COLO668 (cell line): ENCODE measurements at regions not wholly inside any gene's neighbourhood (a gene's known extent, or its start where the extent isn't known, plus 50 kb on each side); places are given as distances from the start of the nearest gene placed in this dataset.

Experiments
- DNase-seq: peaks from one replicate; lab custom pipeline; 2025; ENCODE audit not compliant: unreplicated experiment; lab: John Stamatoyannopoulos, UW

DNA sequence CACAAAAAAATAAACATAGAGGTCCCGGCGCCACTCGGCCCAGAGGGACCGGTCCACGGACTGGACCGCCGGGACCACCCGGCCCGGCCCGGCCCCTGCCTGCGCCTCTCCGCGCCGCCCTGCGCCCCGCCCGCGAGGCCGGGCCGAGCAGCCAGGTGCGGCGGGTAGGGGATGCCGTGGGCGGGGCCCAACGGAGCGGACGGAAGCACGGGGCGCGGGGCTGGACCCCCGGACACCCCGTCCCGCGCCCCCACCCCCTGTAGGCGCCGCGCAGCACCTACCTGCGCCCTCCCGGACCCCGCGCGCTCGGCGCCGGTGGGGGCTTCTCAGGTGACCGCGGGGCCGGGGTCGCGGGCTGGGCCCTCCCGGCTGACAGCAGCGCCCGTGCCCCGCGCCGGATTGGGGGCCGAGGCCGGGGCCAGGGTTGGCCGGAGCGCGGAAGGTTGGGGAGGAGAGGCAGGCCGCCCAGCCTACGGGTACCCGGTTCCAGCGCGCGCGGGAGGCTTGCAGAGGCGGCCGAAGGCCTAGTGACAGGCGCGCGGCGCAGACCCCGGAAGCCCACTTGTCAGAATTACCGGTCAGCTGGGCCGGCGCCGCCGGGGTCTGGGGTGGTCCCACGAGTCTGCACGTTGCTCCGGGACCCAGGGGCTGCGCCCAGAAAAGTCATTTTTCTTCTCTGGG, 351.9 kb upstream of the CAMK1G start:
- DNase-seq, result no peak

DNA sequence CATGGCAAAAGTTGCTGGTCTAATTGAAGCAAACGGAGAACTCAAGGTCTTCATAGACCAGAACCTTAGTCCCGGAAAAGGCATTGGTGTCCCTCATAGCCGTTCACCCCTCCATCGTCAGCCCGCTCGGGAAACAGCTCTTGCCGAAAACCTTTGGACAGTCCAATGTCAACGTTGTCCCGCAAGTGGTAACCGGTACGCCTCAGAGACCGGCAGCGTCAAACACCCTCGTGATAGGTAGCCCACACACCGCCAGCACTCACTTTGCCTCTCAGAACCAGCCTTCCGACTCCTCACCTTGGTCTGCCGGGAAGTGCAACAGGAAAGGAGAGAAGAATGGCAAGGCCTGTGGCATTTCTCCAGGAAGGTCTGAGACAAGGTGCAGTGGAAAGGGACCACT, 351.3 kb upstream of the CAMK1G start:
- DNase-seq, result no peak

DNA sequence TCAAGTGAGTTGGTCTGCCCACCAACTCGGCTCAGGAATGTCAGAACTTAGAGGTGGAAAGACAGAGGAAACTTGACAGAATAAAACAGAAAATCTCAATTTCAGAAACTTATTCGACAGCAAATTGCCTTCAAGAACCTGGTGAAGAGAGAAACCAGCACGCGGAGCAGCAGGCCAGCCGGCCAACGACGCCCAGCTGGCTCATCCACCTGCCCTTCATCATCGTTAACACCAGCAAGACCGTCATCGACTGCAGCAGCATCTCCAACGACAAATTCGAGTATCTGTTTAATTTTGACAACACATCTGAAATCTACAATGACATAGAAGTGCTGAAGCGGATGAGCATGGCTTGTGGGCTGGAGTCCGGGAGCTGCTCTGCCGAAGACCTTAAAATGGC, 350.8 kb upstream of the CAMK1G start:
- DNase-seq, result no peak

DNA sequence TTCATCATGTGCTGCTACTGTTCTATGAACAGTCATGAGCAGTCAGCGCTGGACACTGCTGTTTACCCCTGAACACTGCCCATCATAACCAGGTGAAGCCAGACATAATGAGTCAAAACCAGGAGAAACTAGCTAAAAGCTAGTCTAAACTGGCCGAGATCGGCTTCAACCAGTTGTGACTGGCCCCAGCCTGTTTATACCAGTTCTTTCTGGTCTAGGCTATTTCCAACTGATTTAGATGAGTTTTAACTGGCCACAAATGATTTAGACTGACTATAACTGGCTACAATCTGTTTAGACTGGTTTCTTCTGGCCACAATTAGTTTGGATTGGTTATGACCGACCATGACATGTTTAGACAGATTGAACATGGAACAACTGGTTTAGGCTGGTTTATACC, 348.3 kb upstream of the CAMK1G start:
- no peak for DNase-seq

DNA sequence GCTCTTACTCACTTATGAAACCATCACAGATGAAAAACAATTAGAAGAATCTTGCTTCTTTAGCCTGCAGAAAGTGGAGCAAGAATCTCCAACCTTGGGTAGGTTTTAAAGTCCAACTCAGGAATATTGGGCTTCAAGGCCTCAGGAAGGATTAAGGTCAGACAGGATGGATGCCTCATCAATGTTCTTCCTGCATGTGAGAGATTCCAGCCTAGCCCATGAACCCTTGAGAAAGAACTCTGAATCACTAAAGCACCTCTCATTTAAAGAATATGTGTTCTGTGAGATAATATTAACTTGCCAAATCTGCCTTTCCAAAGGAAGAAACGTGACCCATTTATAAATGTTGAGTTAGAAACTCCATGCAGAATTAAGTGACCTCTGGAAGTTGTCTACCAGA, 345.2 kb upstream of the CAMK1G start:
- DNase-seq, result no peak

DNA sequence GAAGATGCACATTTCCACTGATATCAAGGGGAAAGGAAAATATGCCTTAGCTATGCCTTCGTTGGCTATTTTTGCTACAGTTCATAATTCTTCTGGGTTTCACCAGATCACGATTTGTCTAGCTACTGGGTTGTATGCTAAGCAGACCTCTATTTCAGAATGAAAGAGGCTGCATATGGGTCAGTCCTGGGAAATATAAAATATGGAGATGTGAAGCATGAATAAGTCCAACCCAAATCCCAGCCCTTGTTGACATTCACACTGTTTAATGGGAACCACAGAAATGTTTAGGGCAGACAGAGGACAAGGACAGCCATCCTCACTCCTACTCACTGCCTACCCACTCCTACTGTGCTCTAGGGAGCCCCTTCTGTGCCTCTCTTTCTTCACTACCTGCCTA, 343.2 kb upstream of the CAMK1G start:
- DNase-seq, result no peak

DNA sequence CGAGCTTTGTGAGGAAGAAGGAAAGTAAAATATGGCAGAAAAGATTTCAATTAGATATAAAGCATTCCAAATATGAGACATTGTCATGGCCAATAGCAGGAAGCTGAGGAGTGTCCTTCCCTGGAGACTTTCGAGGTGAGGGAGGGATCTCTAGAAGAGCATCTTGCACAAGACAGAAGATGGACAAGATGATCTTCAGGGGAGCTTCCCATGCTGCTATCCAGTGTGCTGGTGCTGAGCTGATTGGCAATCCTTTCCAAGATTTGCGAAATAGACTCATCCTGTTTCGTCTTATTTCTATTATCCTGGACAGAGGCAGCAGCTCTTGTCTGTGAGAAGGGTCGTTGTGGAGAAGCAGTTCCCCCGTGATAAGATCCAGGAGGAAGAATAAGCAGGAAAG, 342.0 kb upstream of the CAMK1G start:
- no peak for DNase-seq

DNA sequence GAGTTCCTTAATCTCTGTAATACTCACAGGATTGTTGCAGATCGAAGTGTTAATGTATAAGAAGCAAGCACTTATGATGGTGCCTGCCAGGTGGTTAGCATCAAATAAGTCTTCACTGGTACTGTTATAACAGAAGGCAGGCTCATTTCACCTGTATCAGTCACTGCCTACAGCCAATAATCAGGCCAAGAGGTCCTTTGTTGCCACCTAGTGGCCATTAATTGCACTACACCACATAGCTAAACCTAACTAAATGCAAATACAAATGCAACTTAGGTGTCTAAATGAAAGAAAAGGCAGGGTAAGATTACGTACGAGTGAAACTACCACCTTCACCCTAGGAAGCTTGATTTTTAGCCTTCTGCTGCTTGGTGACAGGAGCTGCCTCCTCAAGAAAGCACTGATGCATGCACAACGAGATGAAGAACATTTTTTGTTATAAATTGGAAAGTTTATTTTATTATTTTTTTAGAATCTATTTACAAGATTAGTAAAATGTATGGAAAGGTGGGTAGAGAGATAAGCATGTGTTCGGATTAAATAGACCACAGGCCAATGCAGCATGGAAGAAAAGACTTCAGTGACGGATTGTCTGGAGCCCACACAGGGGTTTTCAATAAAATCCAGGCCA, 334.8 kb upstream of the CAMK1G start:
- DNase-seq, result peak; percentile 76

DNA sequence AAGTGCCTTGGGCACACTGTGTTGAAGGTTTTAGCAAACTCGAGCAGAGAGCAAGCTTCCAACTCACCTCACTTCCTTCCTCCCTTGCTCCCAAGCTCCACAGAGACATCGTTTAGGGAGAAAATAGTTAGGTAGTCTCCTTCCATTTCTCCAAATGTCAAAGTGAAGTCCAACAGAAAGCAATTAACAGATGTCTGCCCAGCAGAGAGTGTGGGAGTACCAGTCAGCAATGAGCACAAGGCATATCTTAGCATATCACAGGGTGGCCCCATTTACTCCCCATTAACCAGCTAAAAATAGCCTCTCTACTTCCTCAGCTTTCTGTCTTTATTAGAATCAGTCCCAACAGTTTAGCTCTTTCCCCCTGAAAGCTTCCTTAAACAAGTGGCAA, 334.2 kb upstream of the CAMK1G start:
- DNase-seq, result no peak

DNA sequence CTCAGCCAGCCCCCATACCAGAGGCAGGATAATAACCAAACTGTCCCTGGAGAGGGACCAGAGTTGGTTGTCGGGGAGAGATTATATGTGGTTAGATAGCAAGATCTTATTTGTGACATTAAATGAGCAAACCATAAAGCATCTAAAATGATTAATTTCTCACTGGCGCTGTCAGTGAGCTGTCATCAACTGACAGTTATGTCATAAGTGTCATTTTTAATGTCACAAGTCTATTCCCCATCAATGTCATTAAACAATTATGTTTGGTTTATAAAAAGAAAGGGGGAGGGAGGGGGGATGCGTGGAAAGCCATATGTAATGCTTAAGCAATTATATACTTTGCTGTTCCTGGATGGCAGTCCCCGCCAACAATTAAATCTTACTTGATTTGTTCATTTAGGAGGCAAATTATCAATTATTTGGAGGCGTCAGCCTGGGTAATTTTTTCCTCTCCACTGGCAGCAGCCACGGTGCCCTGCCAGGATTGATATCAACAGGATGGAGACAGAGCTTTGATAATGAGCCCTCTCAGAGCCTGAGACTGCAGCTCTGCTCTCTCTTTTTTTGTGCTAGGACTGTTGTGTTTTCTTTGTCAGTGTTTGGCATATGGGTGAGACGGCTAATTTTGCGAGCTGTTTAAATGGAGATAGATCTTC, 333.6 kb upstream of the CAMK1G start:
- DNase-seq, result no peak

DNA sequence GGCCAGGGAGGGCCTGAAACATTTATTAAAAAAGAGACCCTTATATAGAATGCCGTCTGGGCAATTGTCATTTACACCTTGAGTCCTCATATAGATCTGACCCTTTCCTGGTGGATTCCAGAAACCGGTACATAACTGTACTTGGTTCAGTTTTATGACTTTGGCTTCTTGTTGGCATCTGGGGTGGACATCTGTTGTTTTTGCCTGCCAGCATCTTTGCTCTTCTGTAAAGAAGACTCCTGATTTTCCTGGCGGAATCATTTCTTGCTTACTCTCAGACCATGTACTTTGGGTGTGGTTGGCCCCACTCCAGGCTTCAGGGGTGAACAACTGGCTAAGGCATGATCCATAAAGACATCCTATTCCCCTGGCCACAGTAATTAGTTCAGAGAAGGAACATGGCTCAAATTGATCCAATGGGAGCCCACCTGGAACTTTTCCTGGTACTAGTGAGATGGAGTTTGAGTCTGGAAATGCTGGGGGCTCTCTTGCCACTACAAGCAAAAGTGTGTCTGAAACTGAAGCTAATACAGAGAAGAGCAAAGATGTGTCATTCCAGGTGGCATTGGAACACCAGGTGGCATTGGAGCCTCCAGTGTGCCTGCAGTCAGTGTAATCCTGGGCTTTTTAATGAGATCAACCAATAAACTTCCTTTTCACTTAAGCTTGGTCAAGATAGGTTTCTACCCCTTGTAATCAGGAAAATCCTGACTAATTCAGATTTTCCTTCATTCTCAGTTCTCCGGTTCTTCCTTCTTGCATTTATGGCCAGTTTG, 332.5 kb upstream of the CAMK1G start:
- no peak for DNase-seq

DNA sequence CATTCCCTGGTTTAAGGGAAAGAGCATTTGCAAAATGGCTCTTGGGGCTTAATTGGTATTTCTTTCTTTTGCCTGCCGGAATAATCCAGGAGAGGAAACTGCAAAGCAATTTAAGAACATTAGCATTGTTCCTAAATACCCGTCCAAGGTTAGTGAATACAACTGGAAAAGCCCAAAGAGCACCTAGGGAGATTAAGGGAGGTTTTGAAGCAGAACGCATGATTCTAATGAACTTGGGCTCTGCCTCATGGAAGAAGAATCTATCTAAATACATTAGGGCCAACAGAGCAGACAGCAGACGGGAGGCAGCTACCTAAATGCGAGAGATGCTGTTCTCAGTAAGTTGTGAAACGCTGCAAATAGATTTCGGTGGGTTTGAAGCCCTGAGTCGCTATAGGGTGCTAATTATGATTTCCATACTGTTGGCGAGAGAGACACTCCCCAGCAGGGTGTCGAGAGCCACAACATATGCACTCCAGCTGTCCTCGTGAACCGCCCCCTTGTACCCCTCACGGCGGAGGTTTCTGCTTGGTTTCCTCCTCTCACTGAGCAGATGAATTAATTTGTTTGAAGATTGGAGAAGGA, 326.7 kb upstream of the CAMK1G start:
- no peak for DNase-seq

DNA sequence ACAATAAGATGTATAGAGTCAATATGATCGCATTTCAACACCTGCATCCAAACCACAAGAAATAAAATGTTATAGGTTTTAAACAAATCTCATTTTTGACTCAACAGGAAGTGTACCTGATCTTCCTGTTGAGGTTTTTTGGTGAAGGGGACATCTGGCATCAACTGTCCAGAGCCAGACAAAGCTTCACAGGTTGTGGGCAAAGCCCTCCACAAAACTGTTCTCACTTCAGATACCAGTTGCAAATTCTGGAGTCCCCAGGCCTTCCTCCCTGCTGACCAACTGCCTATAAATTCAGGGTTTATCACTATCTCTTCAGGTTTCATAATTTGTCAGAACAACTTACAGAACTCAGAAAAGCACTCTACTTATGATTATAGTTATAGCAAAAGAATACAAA, 326.1 kb upstream of the CAMK1G start:
- no peak for DNase-seq

DNA sequence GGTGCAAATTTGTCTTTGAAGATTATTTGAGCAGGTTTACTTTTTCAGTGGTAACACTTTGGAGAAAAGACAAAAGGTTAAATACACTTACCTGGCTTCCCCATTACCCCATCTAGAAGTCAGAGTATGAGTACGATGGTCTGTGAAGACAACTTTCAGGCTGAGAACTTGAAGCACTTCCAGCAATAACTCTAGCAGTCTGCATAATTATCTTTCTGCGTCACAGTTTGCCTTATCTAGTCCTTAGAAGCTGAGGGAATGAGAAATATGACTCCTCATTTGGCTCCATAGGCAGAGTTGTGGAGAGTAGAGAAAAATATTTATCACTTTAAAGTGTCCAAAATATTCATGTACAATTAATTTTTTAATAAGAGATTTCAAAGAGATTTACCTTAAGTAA, 323.4 kb upstream of the CAMK1G start:
- no peak for DNase-seq

DNA sequence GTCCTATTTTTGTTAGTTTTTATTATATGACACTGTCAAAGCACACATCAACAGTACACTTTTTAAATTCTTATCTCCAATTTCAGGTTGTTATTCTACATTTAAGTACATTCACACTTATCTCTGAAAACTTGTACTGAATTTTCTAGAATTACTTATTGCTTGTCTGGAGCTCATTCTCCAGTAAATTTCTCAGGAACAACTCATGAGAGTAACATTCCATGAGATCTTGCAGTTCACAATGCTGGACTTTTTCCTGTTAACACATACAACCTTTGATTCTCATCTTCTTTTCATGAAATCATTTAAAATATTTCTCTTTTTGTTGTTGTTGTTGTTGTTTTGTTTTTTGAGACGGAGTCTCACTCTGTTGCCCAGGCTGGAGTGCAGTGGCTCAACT, 320.9 kb upstream of the CAMK1G start:
- DNase-seq, result no peak

DNA sequence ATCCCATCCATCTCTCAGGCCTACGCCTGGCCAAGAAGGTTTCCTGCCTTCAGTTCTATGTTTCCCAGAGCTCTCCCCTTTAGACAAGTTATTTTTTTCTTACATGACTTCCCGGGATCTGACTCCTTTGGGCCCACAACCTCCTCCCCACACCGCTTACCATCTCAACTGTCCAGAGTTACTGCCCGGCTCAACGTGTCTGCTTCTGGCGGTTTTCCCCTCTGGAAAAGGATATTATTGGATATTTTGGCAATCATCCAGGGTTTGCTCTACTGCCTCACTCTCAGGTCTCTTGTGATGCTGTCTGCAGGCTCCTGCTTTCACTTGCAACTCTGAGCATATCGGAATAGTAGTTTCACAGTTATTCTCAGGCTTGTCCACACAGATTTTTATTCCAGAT, 318.2 kb upstream of the CAMK1G start:
- no peak for DNase-seq

DNA sequence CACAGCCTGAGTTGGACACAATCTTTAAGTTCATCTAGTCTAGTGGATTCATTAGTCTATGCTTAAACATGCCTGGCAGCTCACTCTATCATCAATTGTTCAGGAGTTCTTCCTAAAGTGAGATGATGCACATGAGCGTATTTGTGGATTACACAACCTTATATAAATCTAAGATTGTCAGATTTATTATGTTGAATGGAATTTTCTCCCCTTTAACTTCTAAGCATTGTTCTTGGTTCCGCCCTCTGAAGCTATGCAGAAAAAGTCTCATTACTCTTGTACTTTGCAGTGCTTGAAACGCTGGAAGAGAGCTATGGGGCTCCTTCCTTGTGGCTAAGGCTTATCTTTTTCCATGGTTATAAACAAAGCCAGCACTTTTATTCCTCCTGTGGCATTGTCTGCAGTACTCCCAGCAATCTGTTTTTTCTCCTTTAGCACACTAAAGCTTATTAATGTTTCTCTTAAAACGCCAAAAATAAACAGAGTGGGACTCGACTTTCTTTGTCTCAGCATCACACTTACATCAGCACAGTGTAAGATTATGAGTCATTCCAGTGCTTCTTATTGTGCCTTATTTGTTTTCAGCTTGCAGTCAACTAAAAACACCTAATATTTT, 316.8 kb upstream of the CAMK1G start:
- DNase-seq, result no peak

DNA sequence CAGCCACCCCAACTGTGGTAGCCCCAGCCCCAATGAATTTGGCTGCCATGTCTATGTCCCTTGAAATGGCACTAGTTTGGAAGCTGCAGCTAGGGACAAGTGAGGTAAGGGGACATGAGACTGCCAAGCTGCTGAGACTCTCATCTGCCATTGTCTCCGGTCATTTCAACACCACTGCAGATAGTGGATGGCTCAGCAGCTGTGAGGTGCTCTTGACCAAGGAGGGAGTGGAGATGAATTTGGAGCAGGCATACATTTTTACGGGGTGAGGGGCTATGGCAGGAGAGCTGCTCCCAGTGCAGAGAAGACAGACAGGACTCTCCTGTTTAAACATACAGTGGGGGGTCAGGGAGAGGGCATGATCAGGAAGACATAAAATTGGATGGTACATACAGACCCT, 315.5 kb upstream of the CAMK1G start:
- no peak for DNase-seq

DNA sequence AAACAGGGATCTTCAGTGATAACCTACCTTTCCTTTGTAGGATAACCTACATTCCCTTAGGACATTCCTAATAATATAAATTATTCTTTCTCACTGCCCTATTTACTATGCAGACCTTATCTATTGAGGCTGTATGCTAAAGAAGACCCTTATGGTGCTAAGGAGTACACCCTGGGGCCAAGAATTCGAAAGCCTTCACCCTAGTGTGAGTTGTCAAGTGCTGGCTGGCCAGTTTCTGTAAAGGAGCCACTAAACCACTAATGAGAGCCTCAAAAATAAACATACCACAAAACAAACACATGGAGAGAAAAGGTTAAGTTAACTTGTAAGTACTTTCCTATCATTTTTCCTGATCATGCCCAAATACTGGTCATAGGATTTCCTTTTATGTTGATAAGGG, 315.0 kb upstream of the CAMK1G start:
- DNase-seq, result no peak

DNA sequence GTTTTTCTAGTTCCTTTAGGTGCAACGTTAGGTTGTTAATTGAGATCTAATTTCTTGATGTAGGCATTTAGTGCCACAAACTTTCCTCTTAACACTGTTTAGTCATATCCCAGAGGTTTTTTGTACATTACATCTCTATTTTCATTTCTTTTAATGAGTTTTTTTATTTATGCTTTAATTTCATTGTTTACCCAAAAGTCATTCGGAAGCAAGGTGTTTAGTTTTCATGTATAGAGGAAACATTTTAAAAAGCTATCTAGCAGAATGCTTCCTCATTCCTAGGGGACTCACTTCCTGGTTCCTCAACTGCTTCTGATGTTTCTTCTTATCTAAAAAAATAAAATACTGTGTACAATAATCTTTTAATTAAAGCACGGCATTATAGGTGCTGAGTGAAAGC, 307.2 kb upstream of the CAMK1G start:
- DNase-seq, result no peak

DNA sequence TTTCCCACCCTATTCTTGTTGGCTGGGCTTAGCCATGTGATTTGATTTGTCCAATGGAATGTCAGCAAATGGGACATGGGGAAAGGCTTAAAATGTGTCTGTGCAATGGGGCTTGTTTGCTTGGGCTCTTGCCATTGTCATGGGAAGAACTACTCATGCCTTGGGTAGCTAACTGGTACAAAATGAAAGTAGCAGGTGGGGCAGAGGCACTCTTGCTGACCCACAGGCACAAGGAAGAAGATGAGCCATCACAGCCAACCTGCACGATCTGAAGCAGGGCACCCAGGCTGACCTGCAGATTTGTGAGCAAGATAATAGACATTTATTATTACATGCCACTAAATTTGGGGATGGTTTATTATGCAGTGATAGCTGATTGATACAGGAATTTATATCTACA, 305.9 kb upstream of the CAMK1G start:
- DNase-seq, result no peak
